SK-N-SH (cell line): ENCODE measurements at regions not wholly inside any gene's neighbourhood (a gene's known extent, or its start where the extent isn't known, plus 50 kb on each side); places are given as distances from the start of the nearest gene placed in this dataset.
"Not testable (repeated sequence)": the region's sequence is repeated elsewhere in the genome, so short reads cannot be mapped to it uniquely, and the experiment has no call there.

Experiments
- EP300 ChIP-seq, 2 experiments: IDR thresholded peaks; 2 replicates each; pipeline versions ENCODE4 v1.4.0 to v1.6.1; 2012; ENCODE audit warnings: borderline replicate concordance in 1 of 2, low read depth in 1 of 2, low read length in 1 of 2
- FOXM1 ChIP-seq: IDR thresholded peaks from 2 replicates; pipeline ENCODE4 v1.4.0; 2012; ENCODE audit warnings: low read depth, mild to moderate bottlenecking
- POLR2AphosphoS5 ChIP-seq: IDR thresholded peaks from 2 replicates; pipeline ENCODE4 v1.6.1; 2012; ENCODE audit warnings: low read depth, low read length
- RAD21 ChIP-seq: IDR thresholded peaks from 2 replicates; pipeline ENCODE4 v1.6.1; 2012; ENCODE audit warnings: mild to moderate bottlenecking, low read length
- RFX5 ChIP-seq: IDR thresholded peaks from 2 replicates; pipeline ENCODE4 v1.6.1; 2012; ENCODE audit warnings: mild to moderate bottlenecking, improper control_type of control experiment, low read length
- SMC3 ChIP-seq: IDR thresholded peaks from 2 replicates; pipeline ENCODE4 v1.6.1; 2012; ENCODE audit warnings: low read depth, low read length, improper control_type of control experiment
- TF ChIP-seq, protein P1 (sequence below): fragments of 200-600 bp; sonication (generic); IDR thresholded peaks from 2 replicates; pipeline ENCODE4 v1.6.1; 2017; ENCODE audit warnings: antibody characterized with exemption, mild to moderate bottlenecking, moderate library complexity
- TF ChIP-seq, protein P2 (sequence below): IDR thresholded peaks from 2 replicates; pipeline ENCODE4 v1.4.0; 2012; ENCODE audit warnings: low read depth
- TF ChIP-seq, protein P3 (sequence below): IDR thresholded peaks from 2 replicates; pipeline ENCODE4 v1.4.0; 2012; ENCODE audit warnings: low read depth, borderline replicate concordance
- TF ChIP-seq, protein P4 (sequence below): IDR thresholded peaks from 2 replicates; pipeline ENCODE4 v1.4.0; 2012; ENCODE audit warnings: low read depth, borderline replicate concordance

DNA sequence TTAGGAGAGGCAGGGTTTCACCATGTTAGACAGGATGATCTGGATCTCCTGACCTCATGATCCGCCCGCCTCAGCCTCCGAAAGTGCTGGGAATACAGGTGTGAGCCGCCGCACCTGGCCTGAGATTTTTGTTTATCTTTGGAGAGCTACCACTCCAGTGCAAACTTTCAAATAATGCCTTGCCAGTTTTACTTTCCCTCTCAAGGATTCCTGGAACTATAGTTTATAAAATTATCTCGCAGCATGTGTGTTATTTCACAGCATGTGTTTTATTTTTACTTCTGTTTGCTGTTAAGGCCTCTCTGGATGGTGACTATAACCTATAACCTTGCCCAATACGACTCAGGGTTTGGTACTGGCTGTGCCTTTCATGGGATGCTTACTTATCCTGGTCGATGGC lies 458.0 kb upstream of the NDN start:
- not testable (repeated sequence) for TF ChIP-seq RAD21; RFX5; POLR2AphosphoS5; EP300 (IDR thresholded peaks at IDR 0.05; ENCODE audit: borderline replicate concordance in 1 of 2, low read depth in 1 of 2, low read length in 1 of 2); FOXM1; SMC3
- TF ChIP-seq, protein P1, sequence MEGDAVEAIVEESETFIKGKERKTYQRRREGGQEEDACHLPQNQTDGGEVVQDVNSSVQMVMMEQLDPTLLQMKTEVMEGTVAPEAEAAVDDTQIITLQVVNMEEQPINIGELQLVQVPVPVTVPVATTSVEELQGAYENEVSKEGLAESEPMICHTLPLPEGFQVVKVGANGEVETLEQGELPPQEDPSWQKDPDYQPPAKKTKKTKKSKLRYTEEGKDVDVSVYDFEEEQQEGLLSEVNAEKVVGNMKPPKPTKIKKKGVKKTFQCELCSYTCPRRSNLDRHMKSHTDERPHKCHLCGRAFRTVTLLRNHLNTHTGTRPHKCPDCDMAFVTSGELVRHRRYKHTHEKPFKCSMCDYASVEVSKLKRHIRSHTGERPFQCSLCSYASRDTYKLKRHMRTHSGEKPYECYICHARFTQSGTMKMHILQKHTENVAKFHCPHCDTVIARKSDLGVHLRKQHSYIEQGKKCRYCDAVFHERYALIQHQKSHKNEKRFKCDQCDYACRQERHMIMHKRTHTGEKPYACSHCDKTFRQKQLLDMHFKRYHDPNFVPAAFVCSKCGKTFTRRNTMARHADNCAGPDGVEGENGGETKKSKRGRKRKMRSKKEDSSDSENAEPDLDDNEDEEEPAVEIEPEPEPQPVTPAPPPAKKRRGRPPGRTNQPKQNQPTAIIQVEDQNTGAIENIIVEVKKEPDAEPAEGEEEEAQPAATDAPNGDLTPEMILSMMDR: not testable (repeated sequence)
- TF ChIP-seq, protein P2, sequence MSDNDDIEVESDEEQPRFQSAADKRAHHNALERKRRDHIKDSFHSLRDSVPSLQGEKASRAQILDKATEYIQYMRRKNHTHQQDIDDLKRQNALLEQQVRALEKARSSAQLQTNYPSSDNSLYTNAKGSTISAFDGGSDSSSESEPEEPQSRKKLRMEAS: not testable (repeated sequence)
- TF ChIP-seq, protein P3, sequence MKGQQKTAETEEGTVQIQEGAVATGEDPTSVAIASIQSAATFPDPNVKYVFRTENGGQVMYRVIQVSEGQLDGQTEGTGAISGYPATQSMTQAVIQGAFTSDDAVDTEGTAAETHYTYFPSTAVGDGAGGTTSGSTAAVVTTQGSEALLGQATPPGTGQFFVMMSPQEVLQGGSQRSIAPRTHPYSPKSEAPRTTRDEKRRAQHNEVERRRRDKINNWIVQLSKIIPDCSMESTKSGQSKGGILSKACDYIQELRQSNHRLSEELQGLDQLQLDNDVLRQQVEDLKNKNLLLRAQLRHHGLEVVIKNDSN: not testable (repeated sequence)
- TF ChIP-seq, protein P4, sequence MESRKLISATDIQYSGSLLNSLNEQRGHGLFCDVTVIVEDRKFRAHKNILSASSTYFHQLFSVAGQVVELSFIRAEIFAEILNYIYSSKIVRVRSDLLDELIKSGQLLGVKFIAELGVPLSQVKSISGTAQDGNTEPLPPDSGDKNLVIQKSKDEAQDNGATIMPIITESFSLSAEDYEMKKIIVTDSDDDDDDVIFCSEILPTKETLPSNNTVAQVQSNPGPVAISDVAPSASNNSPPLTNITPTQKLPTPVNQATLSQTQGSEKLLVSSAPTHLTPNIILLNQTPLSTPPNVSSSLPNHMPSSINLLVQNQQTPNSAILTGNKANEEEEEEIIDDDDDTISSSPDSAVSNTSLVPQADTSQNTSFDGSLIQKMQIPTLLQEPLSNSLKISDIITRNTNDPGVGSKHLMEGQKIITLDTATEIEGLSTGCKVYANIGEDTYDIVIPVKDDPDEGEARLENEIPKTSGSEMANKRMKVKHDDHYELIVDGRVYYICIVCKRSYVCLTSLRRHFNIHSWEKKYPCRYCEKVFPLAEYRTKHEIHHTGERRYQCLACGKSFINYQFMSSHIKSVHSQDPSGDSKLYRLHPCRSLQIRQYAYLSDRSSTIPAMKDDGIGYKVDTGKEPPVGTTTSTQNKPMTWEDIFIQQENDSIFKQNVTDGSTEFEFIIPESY: not testable (repeated sequence)
